Hematopoietic multipotent progenitor cell treated with erythropoietin and hydrocortisone succinate and interleukin-3 and kit ligand, for 17 days (in vitro differentiated cells): ENCODE measurements at regions not wholly inside any gene's neighbourhood (a gene's known extent, or its start where the extent isn't known, plus 50 kb on each side); places are given as distances from the start of the nearest gene placed in this dataset.

Experiments
- DNase-seq: peaks from one replicate; pipeline ENCODE4 v3.0.0-alpha.2; 2015; ENCODE audit warnings: low spot score

GRCh38 chr13:107864543-107865317, 350.6 kb downstream of the LIG4 start:
- no peak for DNase-seq

GRCh38 chr13:107860284-107860683, 355.1 kb downstream of the LIG4 start:
- no peak for DNase-seq

GRCh38 chr13:107854880-107855279, 360.5 kb downstream of the LIG4 start:
- DNase-seq = no peak

- no peak for DNase-seq
These were observed 363.3 kb downstream of the LIG4 start for GRCh38 chr13:107852072-107852471.

GRCh38 chr13:107851670-107852069, 363.7 kb downstream of the LIG4 start:
- DNase-seq = no peak

GRCh38 chr13:107847406-107847805, 367.9 kb downstream of the LIG4 start:
- DNase-seq = no peak

- no peak for DNase-seq
These were observed 368.7 kb downstream of the LIG4 start for GRCh38 chr13:107846642-107847041.

- no peak for DNase-seq
These were observed 369.4 kb downstream of the LIG4 start for GRCh38 chr13:107845911-107846310.

GRCh38 chr13:107843681-107844080, 371.7 kb downstream of the LIG4 start:
- no peak for DNase-seq

GRCh38 chr13:107843281-107843680, 372.1 kb downstream of the LIG4 start:
- DNase-seq = no peak

GRCh38 chr13:107842562-107843180, 372.7 kb downstream of the LIG4 start:
- DNase-seq = no peak

- no peak for DNase-seq
These were observed 376.7 kb downstream of the LIG4 start for GRCh38 chr13:107838588-107839161.

GRCh38 chr13:107836685-107837084, 378.7 kb downstream of the LIG4 start:
- no peak for DNase-seq

- DNase-seq = no peak
These were observed 379.9 kb downstream of the LIG4 start for GRCh38 chr13:107835339-107836018.

GRCh38 chr13:107834717-107835116, 380.6 kb downstream of the LIG4 start:
- DNase-seq = no peak

- no peak for DNase-seq
These were observed 381.1 kb downstream of the LIG4 start for GRCh38 chr13:107834281-107834680.

- no peak for DNase-seq
These were observed 382.7 kb downstream of the LIG4 start for GRCh38 chr13:107832500-107833100.

- no peak for DNase-seq
These were observed 384.5 kb downstream of the LIG4 start for GRCh38 chr13:107830804-107831203.

GRCh38 chr13:107827840-107828549, 387.3 kb downstream of the LIG4 start:
- DNase-seq = no peak

GRCh38 chr13:107824635-107825034, 390.7 kb downstream of the LIG4 start:
- DNase-seq = no peak

- DNase-seq = no peak
These were observed 393.3 kb downstream of the LIG4 start for GRCh38 chr13:107822006-107822405.

GRCh38 chr13:107821492-107821891, 393.8 kb downstream of the LIG4 start:
- no peak for DNase-seq
